ENCODE measurements at regions not wholly inside any gene's neighbourhood (a gene's known extent, or its start where the extent isn't known, plus 50 kb on each side); places are given as distances from the start of the nearest gene placed in this dataset.
"Not testable (repeated sequence)": the region's sequence is repeated elsewhere in the genome, so short reads cannot be mapped to it uniquely, and the experiment has no call there.

- no peak for DNase-seq
Measured at GRCh38 chr9:23006127-23006526, 559.5 kb downstream of the DMRTA1 start.

GRCh38 chr9:23011669-23012068 is 565.0 kb downstream of the DMRTA1 start:
- DNase-seq = no peak

GRCh38 chr9:23015557-23015956 is 568.9 kb downstream of the DMRTA1 start:
- DNase-seq = no peak

GRCh38 chr9:23036416-23036815 is 589.8 kb downstream of the DMRTA1 start:
- DNase-seq = no peak

GRCh38 chr9:23039402-23039801 is 592.8 kb downstream of the DMRTA1 start:
- no peak for DNase-seq

GRCh38 chr9:23041466-23041865 is 594.8 kb downstream of the DMRTA1 start:
- no peak for DNase-seq

GRCh38 chr9:23044549-23044948 is 597.9 kb downstream of the DMRTA1 start:
- no peak for DNase-seq

GRCh38 chr9:23046026-23046425 is 599.4 kb downstream of the DMRTA1 start:
- DNase-seq = not testable (repeated sequence)

GRCh38 chr9:23050548-23050947 is 603.9 kb downstream of the DMRTA1 start:
- DNase-seq = no peak

- no peak for DNase-seq
Measured at GRCh38 chr9:23073136-23073535, 626.5 kb downstream of the DMRTA1 start.

- DNase-seq = no peak
Measured at GRCh38 chr9:23079798-23080197, 633.2 kb downstream of the DMRTA1 start.

- DNase-seq = no peak
Measured at GRCh38 chr9:23081377-23081776, 634.8 kb downstream of the DMRTA1 start.

- no peak for DNase-seq
Measured at GRCh38 chr9:23088932-23089364, 642.3 kb downstream of the DMRTA1 start.

GRCh38 chr9:23117616-23118015 is 671.0 kb downstream of the DMRTA1 start:
- DNase-seq = no peak

- DNase-seq = peak; percentile 22
Measured at GRCh38 chr9:23120630-23121029, 674.0 kb downstream of the DMRTA1 start.

GRCh38 chr9:23123048-23123632 is 676.5 kb downstream of the DMRTA1 start:
- DNase-seq = peak; percentile 27

GRCh38 chr9:23145467-23145866 is 680.6 kb downstream of the ELAVL2 start:
- DNase-seq = no peak

GRCh38 chr9:23153058-23153457 is 673.0 kb downstream of the ELAVL2 start:
- no peak for DNase-seq

GRCh38 chr9:23160491-23160890 is 665.5 kb downstream of the ELAVL2 start:
- DNase-seq = no peak

- no peak for DNase-seq
Measured at GRCh38 chr9:23160952-23161469, 665.0 kb downstream of the ELAVL2 start.

GRCh38 chr9:23162789-23163188 is 663.3 kb downstream of the ELAVL2 start:
- DNase-seq = no peak

- DNase-seq = no peak
Measured at GRCh38 chr9:23171479-23171878, 654.6 kb downstream of the ELAVL2 start.

GRCh38 chr9:23172206-23172605 is 653.8 kb downstream of the ELAVL2 start:
- DNase-seq = no peak

- DNase-seq = no peak
Measured at GRCh38 chr9:23172979-23173637, 652.9 kb downstream of the ELAVL2 start.

- no peak for DNase-seq
Measured at GRCh38 chr9:23194281-23194680, 631.8 kb downstream of the ELAVL2 start.
